ENCODE measurements at regions not wholly inside any gene's neighbourhood (a gene's known extent, or its start where the extent isn't known, plus 50 kb on each side); places are given as distances from the start of the nearest gene placed in this dataset.

- H3K27ac ChIP-seq: peak overlapping the region; percentile 82
- peak overlapping the region; percentile 19; the same call in 1 of the 2 replicates for H3K4me3 ChIP-seq
- no peaks in the 10 kb centered on the region for H3K9me3 ChIP-seq (ENCODE audit: low read depth, low read length)
- TF ChIP-seq EZH2 (IDR thresholded peaks at IDR 0.05) (no peak), FOXP2 (optimal IDR thresholded peaks at IDR 0.05; ENCODE audit: control extremely low read depth, extremely low read length, insufficient read depth) (no peak), POLR2AphosphoS5 (IDR thresholded peaks at IDR 0.05; ENCODE audit: borderline replicate concordance, low read depth, low read length) (no peak)
- H3K36me3 ChIP-seq (ENCODE audit: insufficient read depth, low read length): no peaks in the 10 kb centered on the region
- no peak for DNase-seq (ENCODE audit: low read depth, low spot score)
- H3K9ac ChIP-seq (ENCODE audit: insufficient read length): no peak overlapping the region
These were observed 148.7 kb upstream of the COL5A1 start for GRCh38 chr9:134492721-134493460.

- no peak for DNase-seq (ENCODE audit: low read depth, low spot score)
- no peak overlapping the region for H3K4me3 ChIP-seq
- no peak overlapping the region for H3K9ac ChIP-seq (ENCODE audit: insufficient read length)
- no peak overlapping the region for H3K27ac ChIP-seq
- TF ChIP-seq EZH2 (IDR thresholded peaks at IDR 0.05) (no peak), FOXP2 (optimal IDR thresholded peaks at IDR 0.05; ENCODE audit: control extremely low read depth, extremely low read length, insufficient read depth) (no peak), POLR2AphosphoS5 (IDR thresholded peaks at IDR 0.05; ENCODE audit: borderline replicate concordance, low read depth, low read length) (no peak)
- no peaks in the 10 kb centered on the region for H3K36me3 ChIP-seq (ENCODE audit: insufficient read depth, low read length)
- no peaks in the 10 kb centered on the region for H3K9me3 ChIP-seq (ENCODE audit: low read depth, low read length)
These were observed 147.9 kb upstream of the COL5A1 start for GRCh38 chr9:134493461-134494272.

- Histone ChIP-seq H3K27ac (no peak overlapping the region), H3K9me3 (ENCODE audit: low read depth, low read length) (no peaks in the 10 kb centered on the region)
These were observed 147.3 kb upstream of the COL5A1 start for GRCh38 chr9:134494273-134494815.

GRCh38 chr9:134494905-134495304 lies 146.7 kb upstream of the COL5A1 start:
- no peaks in the 10 kb centered on the region for H3K36me3 ChIP-seq (ENCODE audit: insufficient read depth, low read length)
- H3K9me3 ChIP-seq (ENCODE audit: low read depth, low read length): no peaks in the 10 kb centered on the region
- H3K9ac ChIP-seq (ENCODE audit: insufficient read length): no peak overlapping the region
- no peak overlapping the region for H3K27ac ChIP-seq
- no peak for TF ChIP-seq EZH2 (IDR thresholded peaks at IDR 0.05)
- TF ChIP-seq FOXP2 (optimal IDR thresholded peaks at IDR 0.05; ENCODE audit: control extremely low read depth, extremely low read length, insufficient read depth): no peak
- TF ChIP-seq POLR2AphosphoS5 (IDR thresholded peaks at IDR 0.05; ENCODE audit: borderline replicate concordance, low read depth, low read length): no peak
- H3K4me3 ChIP-seq: no peak overlapping the region
- DNase-seq (ENCODE audit: low read depth, low spot score): no peak

More at GRCh38 chr9:134494273-134494815, 147.3 kb upstream of the COL5A1 start:
- TF ChIP-seq FOXP2 (optimal IDR thresholded peaks at IDR 0.05; ENCODE audit: control extremely low read depth, extremely low read length, insufficient read depth): no peak
- no peak for TF ChIP-seq POLR2AphosphoS5 (IDR thresholded peaks at IDR 0.05; ENCODE audit: borderline replicate concordance, low read depth, low read length)
- TF ChIP-seq EZH2 (IDR thresholded peaks at IDR 0.05): no peak
- Histone ChIP-seq H3K36me3 (ENCODE audit: insufficient read depth, low read length) (no peaks in the 10 kb centered on the region), H3K9ac (ENCODE audit: insufficient read length) (no peak overlapping the region), H3K4me3 (no peak overlapping the region)
- DNase-seq (ENCODE audit: low read depth, low spot score): no peak

- Histone ChIP-seq H3K9me3 (ENCODE audit: low read depth, low read length) (no peaks in the 10 kb centered on the region), H3K4me3 (no peak overlapping the region), H3K27ac (no peak overlapping the region), H3K9ac (ENCODE audit: insufficient read length) (no peak overlapping the region), H3K36me3 (ENCODE audit: insufficient read depth, low read length) (no peaks in the 10 kb centered on the region)
- no peak for DNase-seq (ENCODE audit: low read depth, low spot score)
- TF ChIP-seq FOXP2 (optimal IDR thresholded peaks at IDR 0.05; ENCODE audit: control extremely low read depth, extremely low read length, insufficient read depth) (no peak), POLR2AphosphoS5 (IDR thresholded peaks at IDR 0.05; ENCODE audit: borderline replicate concordance, low read depth, low read length) (no peak), EZH2 (IDR thresholded peaks at IDR 0.05) (no peak)
These were observed 145.7 kb upstream of the COL5A1 start for GRCh38 chr9:134495881-134496412.

- peak; percentile 61 for DNase-seq (ENCODE audit: low read depth, low spot score)
- no peak for TF ChIP-seq FOXP2 (optimal IDR thresholded peaks at IDR 0.05; ENCODE audit: control extremely low read depth, extremely low read length, insufficient read depth)
- no peak for TF ChIP-seq EZH2 (IDR thresholded peaks at IDR 0.05)
- no peak for TF ChIP-seq POLR2AphosphoS5 (IDR thresholded peaks at IDR 0.05; ENCODE audit: borderline replicate concordance, low read depth, low read length)
- Histone ChIP-seq H3K9ac (ENCODE audit: insufficient read length) (peak overlapping the region; percentile 60), H3K4me3 (peak overlapping the region; percentile 65), H3K27ac (peak overlapping the region; percentile 92), H3K36me3 (ENCODE audit: insufficient read depth, low read length) (no peaks in the 10 kb centered on the region), H3K9me3 (ENCODE audit: low read depth, low read length) (no peaks in the 10 kb centered on the region)
These were observed 145.0 kb upstream of the COL5A1 start for GRCh38 chr9:134496413-134497282.

GRCh38 chr9:134497283-134497860 lies 144.2 kb upstream of the COL5A1 start:
- no peaks in the 10 kb centered on the region for H3K9me3 ChIP-seq (ENCODE audit: low read depth, low read length)
- H3K36me3 ChIP-seq (ENCODE audit: insufficient read depth, low read length): no peaks in the 10 kb centered on the region
- H3K27ac ChIP-seq: peak overlapping the region; percentile 92
- no peak overlapping the region for H3K9ac ChIP-seq (ENCODE audit: insufficient read length)
- no peak for TF ChIP-seq EZH2 (IDR thresholded peaks at IDR 0.05)
- no peak for TF ChIP-seq POLR2AphosphoS5 (IDR thresholded peaks at IDR 0.05; ENCODE audit: borderline replicate concordance, low read depth, low read length)
- no peak for TF ChIP-seq FOXP2 (optimal IDR thresholded peaks at IDR 0.05; ENCODE audit: control extremely low read depth, extremely low read length, insufficient read depth)
- H3K4me3 ChIP-seq: peak overlapping the region; percentile 65
- no peak for DNase-seq (ENCODE audit: low read depth, low spot score)

All from SK-N-MC (cell line).